Body of pancreas (tissue), 4 donors: ENCODE measurements at regions not wholly inside any gene's neighbourhood (a gene's known extent, or its start where the extent isn't known, plus 50 kb on each side); places are given as distances from the start of the nearest gene placed in this dataset.
A peak's percentile ranks its signal among the peaks of the same experiment; 100 is the strongest.

Experiments
- ATAC-seq: fragments of 150-250 bp; one replicate; pipeline ENCODE4 v1.9.1; 2016
- DNase-seq, 4 donors: peaks; one replicate each; pipeline ENCODE4 v3.0.0-alpha.2; 2019
- H3K27ac ChIP-seq, 4 donors: fragments of 200-600 bp; sonication (generic); 1 replicate in 3 of 4; 2 replicates in 1 of 4; pipeline versions ENCODE4 v1.5.1 to v1.6.1; 2016 to 2019; ENCODE audit warnings: mild to moderate bottlenecking in 1 of 4, mixed read lengths in 1 of 4, moderate library complexity in 1 of 4
- H3K27me3 ChIP-seq, 2 donors: fragments of 200-600 bp; sonication (generic); one replicate each; pipeline ENCODE4 v1.6.0; 2016; ENCODE audit warnings: mild to moderate bottlenecking in 1 of 2
- H3K36me3 ChIP-seq, 2 donors: fragments of 200-600 bp; sonication (generic); replicated peaks in 1 of 2; 2 replicates each; pipeline ENCODE4 v1.5.1; 2016; ENCODE audit warnings: low read depth in 2 of 2; ENCODE audit not compliant: insufficient read depth in 1 of 2
- H3K4me1 ChIP-seq: fragments of 200-600 bp; sonication (generic); one replicate; pipeline ENCODE4 v1.6.0; 2016
- H3K4me3 ChIP-seq, 2 donors: fragments of 200-600 bp; sonication (generic); 1 replicate in 1 of 2; 2 replicates in 1 of 2; pipeline ENCODE4 v1.5.1; 2016 to 2019
- H3K9me3 ChIP-seq, 3 donors: fragments of 200-600 bp; sonication (generic); 1 replicate in 2 of 3; 2 replicates in 1 of 3; pipeline ENCODE4 v1.5.1; 2016
- POLR2A ChIP-seq, 3 donors: fragments of 450-650 bp; IDR thresholded peaks; one replicate each; pipeline ENCODE4 v1.6.1; 2016; ENCODE audit warnings: antibody characterized with exemption in 3 of 3, mild to moderate bottlenecking in 2 of 3
- WGBS, 2 donors: methylation state at CpG; one replicate each; pipeline ENCODE4 v1.1.5; 2017; 5-methylcytosine and 5-hydroxymethylcytosine counted together
- intact Hi-C: fragments of 100-400 bp; cut with DNase I; formaldehyde crosslinking; loops from one replicate; pipeline ENCODE4 v1.15.1; 2023
- TF ChIP-seq, protein P1 (sequence below), 7 experiments: fragments of 450-650 bp in 4 of 7; fragments of 200-600 bp in 3 of 7; sonication (generic) in 3 of 7; IDR thresholded peaks; one replicate each; pipeline ENCODE4 v1.5.1; 2016 to 2019; ENCODE audit warnings: antibody characterized with exemption in 7 of 7

GRCh38 chr15:70286113-70286806 is 188.5 kb upstream of the TLE3 start:
- no peak for ATAC-seq
- H3K36me3 ChIP-seq = no peaks in the 10 kb centered on the region
- H3K4me3 ChIP-seq = no peak overlapping the region
- peaks cover 7% of the 10 kb centered on the region for H3K4me1 ChIP-seq
- WGBS, 2 donors = 86 to 92% methylated on average over 2 to 5 of the region's 5 CpGs
- no peaks in the 10 kb centered on the region for H3K9me3 ChIP-seq
- H3K27ac ChIP-seq = no peak overlapping the region
- TF ChIP-seq POLR2A (IDR thresholded peaks at IDR 0.05) = no peak
- TF ChIP-seq, protein P1, sequence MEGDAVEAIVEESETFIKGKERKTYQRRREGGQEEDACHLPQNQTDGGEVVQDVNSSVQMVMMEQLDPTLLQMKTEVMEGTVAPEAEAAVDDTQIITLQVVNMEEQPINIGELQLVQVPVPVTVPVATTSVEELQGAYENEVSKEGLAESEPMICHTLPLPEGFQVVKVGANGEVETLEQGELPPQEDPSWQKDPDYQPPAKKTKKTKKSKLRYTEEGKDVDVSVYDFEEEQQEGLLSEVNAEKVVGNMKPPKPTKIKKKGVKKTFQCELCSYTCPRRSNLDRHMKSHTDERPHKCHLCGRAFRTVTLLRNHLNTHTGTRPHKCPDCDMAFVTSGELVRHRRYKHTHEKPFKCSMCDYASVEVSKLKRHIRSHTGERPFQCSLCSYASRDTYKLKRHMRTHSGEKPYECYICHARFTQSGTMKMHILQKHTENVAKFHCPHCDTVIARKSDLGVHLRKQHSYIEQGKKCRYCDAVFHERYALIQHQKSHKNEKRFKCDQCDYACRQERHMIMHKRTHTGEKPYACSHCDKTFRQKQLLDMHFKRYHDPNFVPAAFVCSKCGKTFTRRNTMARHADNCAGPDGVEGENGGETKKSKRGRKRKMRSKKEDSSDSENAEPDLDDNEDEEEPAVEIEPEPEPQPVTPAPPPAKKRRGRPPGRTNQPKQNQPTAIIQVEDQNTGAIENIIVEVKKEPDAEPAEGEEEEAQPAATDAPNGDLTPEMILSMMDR (IDR thresholded peaks at IDR 0.05) = no peak
- intact Hi-C loops = no loop called here
- no peaks in the 10 kb centered on the region for H3K27me3 ChIP-seq
- DNase-seq = no peak

DNA sequence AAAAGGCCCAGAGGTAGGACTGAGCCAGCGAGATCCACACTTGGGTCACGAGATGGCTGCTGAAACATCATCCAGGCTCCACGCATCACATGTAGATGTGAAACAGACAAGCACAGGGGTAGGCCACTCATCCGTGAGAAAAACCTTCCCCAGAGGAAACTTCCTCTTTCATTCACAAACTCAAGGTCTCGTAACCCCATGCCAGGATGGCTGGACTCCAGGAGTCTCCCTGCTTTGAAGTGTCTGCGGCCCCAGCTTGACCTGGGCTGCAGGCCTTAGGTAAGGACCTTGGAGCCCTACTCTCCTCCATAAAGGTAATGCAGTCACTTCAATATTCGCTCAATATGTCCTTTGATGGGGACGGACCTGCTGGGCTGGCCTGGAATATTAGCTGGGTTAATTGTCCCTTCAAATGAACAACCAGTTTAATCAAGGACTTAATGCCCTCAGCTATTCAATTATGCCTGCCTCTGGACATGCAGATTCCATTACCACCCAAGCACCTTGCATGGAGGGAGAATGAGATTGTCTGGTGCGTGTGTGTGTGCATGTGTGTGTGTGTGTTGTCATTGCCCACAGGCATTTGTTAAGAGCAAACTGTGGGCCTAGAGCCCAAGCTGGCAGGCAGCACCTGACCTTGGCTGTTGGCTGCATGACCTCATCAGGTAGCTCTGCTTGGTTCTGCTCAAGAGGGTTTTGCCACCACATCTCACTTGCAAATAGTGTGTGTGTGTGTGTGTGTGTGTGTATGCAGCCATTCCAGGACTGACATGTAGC is 186.9 kb upstream of the TLE3 start:
- Histone ChIP-seq H3K4me1 (peaks cover 7% of the 10 kb centered on the region), H3K9me3 (no peaks in the 10 kb centered on the region), H3K36me3 (no peaks in the 10 kb centered on the region), H3K27ac (peak overlapping the region; percentile 23 to 62 (median 36)), H3K27me3 (no peaks in the 10 kb centered on the region), H3K4me3 (no peak overlapping the region)
- intact Hi-C loops = no loop called here
- no peak for TF ChIP-seq POLR2A (IDR thresholded peaks at IDR 0.05)
- TF ChIP-seq, protein P1 (IDR thresholded peaks at IDR 0.05) = no peak
- DNase-seq (peak; percentile 85 to 93 (median 90)), ATAC-seq (peak; percentile 97)
- 46 to 51% methylated on average over 6 to 9 of the region's 9 CpGs for WGBS, 2 donors

DNA sequence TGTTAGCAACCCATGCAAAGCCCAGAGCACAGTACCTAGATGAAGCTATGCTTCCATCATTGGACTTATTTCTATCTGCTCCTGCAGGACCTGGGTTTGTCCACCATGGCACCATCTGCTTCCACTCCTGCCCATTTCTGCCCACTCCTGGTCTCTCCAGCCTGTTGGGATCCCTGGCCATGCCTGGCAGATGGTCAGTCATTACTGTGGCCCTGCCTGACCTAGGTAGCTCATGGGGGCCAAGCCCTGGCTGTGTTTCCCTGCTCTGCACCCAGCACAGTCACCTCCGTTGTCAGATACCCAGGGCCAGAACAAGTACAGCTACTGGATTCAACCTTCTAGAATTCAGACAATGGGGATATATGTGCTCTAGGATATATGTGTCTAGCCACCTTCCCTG is 185.8 kb upstream of the TLE3 start:
- no peak overlapping the region for H3K4me3 ChIP-seq
- DNase-seq (no peak), ATAC-seq (no peak)
- 0 to 50% methylated on average over 1 of the region's 1 CpG for WGBS, 2 donors
- H3K9me3 ChIP-seq = no peaks in the 10 kb centered on the region
- H3K27me3 ChIP-seq = no peaks in the 10 kb centered on the region
- peaks cover 7% of the 10 kb centered on the region for H3K4me1 ChIP-seq
- intact Hi-C loops = no loop called here
- no peaks in the 10 kb centered on the region for H3K36me3 ChIP-seq
- no peak overlapping the region for H3K27ac ChIP-seq
- TF ChIP-seq, protein P1 (IDR thresholded peaks at IDR 0.05) = no peak
- no peak for TF ChIP-seq POLR2A (IDR thresholded peaks at IDR 0.05)

DNA sequence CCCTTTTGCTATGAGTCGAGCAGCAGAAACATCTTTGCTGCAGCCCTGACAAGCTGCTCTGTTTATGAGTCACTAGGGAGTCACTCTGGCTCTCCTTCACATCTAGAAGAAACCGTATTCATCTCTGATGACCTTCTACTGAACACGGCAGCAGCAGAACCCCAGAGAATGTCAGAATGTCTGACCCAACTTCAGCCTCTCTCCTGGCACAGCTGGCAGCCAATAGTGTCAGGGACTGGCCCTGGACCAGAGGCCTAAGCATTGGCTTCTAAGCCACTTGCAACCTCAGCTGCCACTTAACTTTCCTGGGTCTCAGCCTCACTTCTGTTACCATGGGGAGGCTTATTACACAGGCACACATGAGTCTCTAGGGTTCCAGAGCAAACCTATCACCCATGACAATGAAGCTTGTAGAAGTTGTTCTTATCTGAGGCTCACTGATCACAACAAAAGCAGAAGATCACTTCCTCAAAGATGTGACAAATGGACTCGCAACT is 184.1 kb upstream of the TLE3 start:
- H3K4me3 ChIP-seq = no peak overlapping the region
- ATAC-seq (no peak), DNase-seq (peak in 1 of 4 donors; percentile 7)
- TF ChIP-seq POLR2A (IDR thresholded peaks at IDR 0.05) = no peak
- TF ChIP-seq, protein P1 (IDR thresholded peaks at IDR 0.05) = no peak
- no peaks in the 10 kb centered on the region for H3K36me3 ChIP-seq
- H3K9me3 ChIP-seq = no peaks in the 10 kb centered on the region
- peaks cover 7% of the 10 kb centered on the region for H3K4me1 ChIP-seq
- 78 to 100% methylated on average over 1 to 4 of the region's 4 CpGs for WGBS, 2 donors
- intact Hi-C loops = no loop called here
- H3K27me3 ChIP-seq = no peaks in the 10 kb centered on the region
- H3K27ac ChIP-seq = no peak overlapping the region
